Gastrocnemius medialis (tissue), 4 donors: ENCODE measurements at regions not wholly inside any gene's neighbourhood (a gene's known extent, or its start where the extent isn't known, plus 50 kb on each side); places are given as distances from the start of the nearest gene placed in this dataset.

Experiments
- CTCF ChIP-seq, 5 experiments: fragments of 450-650 bp in 3 of 5; fragments of 200-600 bp in 2 of 5; sonication (generic) in 2 of 5; IDR thresholded peaks in 4 of 5; conservative IDR thresholded peaks in 1 of 5; 1 replicate in 4 of 5; 2 replicates in 1 of 5; pipeline ENCODE4 v1.5.1; 2016 to 2019; ENCODE audit warnings: antibody characterized with exemption in 5 of 5, mild to moderate bottlenecking in 3 of 5, moderate library complexity in 3 of 5
- POLR2A ChIP-seq, 2 donors: fragments of 450-650 bp; IDR thresholded peaks; one replicate each; pipeline ENCODE4 v1.6.1; 2017; ENCODE audit warnings: antibody characterized with exemption in 2 of 2, mild to moderate bottlenecking in 2 of 2, moderate library complexity in 2 of 2

GRCh38 chr7:20864221-20864620, 77.5 kb upstream of the SP8 start:
- TF ChIP-seq CTCF (IDR thresholded peaks at IDR 0.05 in 4 of 5, conservative IDR thresholded peaks at IDR 0.05 in 1 of 5), result no peak
- TF ChIP-seq POLR2A (IDR thresholded peaks at IDR 0.05), result no peak
